GM10248 (cell line): ENCODE measurements at regions not wholly inside any gene's neighbourhood (a gene's known extent, or its start where the extent isn't known, plus 50 kb on each side); places are given as distances from the start of the nearest gene placed in this dataset.

Source experiments
- CTCF ChIA-PET: fragments of 300-600 bp; sonication (Branson Sonifier 250); formaldehyde crosslinking; extraction: SDS; loops from one replicate; lab custom pipeline; 2021; ENCODE audit warnings: antibody characterized with exemption; lab: Yijun Ruan, JAX
- POLR2A ChIA-PET: fragments of 350-650 bp; sonication (Branson Sonifier 250); formaldehyde crosslinking; extraction: SDS; loops from one replicate; lab custom pipeline; 2020; ENCODE audit warnings: antibody characterized with exemption; lab: Yijun Ruan, JAX
- DNase-seq: peaks from one replicate; pipeline ENCODE4 v3.0.0; 2012; ENCODE audit errors: extremely low spot score
- TF ChIP-seq, protein P1 (sequence below): IDR thresholded peaks from 2 replicates; pipeline ENCODE4 v1.5.1; 2012; ENCODE audit warnings: mild to moderate bottlenecking, low read depth; ENCODE audit errors: extremely low read depth, missing control alignments, control extremely low read depth

DNA sequence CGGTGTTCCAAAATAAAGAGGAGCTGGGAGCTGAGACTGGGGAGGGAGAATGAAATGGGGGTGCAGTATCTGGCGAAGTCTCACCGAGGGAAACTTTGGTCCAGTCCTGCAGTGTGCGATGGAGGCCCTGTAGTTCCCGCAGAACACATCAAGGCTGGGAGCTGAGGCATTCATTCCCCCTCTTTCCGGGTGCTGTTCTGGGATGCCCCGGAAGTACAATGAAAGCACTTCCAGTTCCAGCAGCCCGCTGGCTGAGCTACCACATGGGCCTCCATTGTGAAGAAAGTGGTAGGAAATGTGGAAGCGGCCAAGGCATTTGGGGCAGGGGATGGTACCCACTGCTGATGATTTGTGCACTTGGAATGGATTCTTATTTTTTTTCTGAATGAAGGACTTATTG is 560.7 kb downstream of the GLRX3 start:
- ChIA-PET CTCF (interaction anchor here (1.4 kb wide), 1 partner anchor 67 kb away, joined by 3 read pairs; no protein-coding TSS in a partner anchor), POLR2A (no interaction called here)
- no peak for DNase-seq
- TF ChIP-seq, protein P1, sequence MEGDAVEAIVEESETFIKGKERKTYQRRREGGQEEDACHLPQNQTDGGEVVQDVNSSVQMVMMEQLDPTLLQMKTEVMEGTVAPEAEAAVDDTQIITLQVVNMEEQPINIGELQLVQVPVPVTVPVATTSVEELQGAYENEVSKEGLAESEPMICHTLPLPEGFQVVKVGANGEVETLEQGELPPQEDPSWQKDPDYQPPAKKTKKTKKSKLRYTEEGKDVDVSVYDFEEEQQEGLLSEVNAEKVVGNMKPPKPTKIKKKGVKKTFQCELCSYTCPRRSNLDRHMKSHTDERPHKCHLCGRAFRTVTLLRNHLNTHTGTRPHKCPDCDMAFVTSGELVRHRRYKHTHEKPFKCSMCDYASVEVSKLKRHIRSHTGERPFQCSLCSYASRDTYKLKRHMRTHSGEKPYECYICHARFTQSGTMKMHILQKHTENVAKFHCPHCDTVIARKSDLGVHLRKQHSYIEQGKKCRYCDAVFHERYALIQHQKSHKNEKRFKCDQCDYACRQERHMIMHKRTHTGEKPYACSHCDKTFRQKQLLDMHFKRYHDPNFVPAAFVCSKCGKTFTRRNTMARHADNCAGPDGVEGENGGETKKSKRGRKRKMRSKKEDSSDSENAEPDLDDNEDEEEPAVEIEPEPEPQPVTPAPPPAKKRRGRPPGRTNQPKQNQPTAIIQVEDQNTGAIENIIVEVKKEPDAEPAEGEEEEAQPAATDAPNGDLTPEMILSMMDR: no peak

DNA sequence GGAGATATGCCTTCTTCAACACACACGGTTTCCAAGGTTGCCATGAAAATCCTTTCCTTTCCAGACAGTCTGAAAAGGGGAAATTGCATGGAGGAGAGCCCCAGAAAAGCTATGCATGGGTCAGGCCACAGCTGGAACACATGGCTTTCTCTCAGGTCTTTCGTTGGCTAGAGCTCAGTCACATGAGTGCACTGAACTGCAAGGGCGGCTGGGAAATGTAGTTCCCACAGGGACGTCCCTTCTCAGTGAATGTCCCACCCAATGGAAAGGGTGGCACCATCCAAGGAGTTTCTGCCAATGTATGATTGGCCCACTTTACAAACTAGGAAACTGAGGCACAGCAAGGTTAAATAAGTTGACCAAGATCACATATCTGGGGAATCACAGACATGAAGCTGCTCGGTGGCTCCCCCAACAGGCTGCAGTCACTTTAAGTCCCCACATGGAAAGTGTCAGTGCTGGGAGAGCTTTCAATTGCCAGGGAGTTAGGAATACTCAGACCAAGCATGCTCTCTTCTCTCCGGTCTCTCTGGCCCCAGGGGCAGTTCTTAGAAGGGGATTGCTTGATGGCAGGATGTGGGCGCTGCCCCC is 571.3 kb downstream of the GLRX3 start:
- TF ChIP-seq, protein P1: no peak
- POLR2A ChIA-PET: no interaction called here
- CTCF ChIA-PET: no interaction called here
- DNase-seq: no peak

DNA sequence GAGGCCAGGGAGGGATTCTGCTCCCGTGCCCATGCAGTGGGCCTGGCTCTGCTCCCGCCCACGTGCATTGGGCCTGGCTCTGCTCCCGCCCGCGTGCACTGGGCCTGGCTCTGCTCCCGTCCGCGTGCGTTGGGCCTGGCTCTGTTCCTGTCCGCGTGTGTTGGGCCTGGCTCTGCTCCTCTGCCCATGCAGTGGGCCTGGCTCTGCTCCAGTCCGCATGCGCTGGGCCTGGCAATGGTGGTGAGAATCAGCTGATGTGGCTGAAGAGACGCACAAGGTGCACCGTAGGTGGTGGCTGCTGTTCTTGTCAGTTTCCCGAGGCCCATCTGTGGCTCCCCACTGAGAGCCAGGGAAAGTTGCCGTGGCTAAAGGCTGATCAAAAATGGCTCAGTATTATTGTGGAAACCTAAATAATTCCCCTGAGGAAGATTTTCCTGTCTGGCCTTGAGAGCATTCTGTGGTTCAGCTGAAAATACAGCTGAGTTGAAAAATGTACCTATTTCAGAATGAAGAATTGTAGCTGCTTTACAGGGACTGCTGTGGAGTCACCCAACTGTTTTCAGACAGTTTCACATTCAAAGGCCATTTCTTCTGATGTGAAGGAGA is 572.4 kb downstream of the GLRX3 start:
- ChIA-PET POLR2A (no interaction called here), CTCF (no interaction called here)
- no peak for DNase-seq
- TF ChIP-seq, protein P1: no peak

DNA sequence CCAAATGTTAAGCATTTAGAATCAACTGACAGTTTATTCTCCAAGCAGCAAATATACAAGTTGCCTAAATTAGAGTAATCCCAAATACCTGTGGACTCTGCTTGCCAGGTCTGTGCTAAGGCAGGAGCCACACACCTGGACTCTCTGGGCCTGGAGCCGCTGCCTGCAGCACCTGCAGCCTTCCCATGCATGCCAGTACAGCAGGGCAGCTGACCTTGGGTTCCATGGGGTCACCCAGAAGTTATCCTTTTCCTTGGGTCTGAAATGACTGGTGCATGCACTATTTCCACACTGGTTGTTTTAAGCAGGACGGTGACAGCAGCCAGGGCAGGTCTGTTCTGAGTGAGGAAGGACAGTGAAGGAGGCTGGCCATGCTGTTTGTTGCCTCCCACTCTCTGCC is 573.2 kb downstream of the GLRX3 start:
- ChIA-PET POLR2A (no interaction called here), CTCF (no interaction called here)
- TF ChIP-seq, protein P1: no peak
- DNase-seq: no peak

DNA sequence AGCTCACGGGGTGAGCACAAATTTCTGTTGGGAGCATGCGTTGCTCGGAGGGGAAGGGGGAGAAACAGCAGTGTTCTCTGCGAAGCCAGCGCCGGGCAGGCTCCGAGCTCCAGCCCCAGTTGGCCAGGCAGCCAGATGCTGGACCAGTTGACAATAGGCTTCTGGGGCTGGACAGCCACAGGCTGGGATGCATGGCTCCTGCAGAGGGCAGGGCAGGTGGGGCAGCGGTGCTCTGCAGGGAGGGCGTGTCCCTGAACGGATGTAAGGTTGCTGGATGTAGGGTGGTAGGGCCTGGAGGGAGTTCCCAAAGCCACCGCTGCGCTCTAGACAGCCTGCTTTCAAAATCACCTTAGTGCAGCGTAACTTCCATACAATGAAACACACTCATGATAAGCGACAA is 574.9 kb downstream of the GLRX3 start:
- no peak for DNase-seq
- POLR2A ChIA-PET: no interaction called here
- CTCF ChIA-PET: no interaction called here
- TF ChIP-seq, protein P1: no peak

DNA sequence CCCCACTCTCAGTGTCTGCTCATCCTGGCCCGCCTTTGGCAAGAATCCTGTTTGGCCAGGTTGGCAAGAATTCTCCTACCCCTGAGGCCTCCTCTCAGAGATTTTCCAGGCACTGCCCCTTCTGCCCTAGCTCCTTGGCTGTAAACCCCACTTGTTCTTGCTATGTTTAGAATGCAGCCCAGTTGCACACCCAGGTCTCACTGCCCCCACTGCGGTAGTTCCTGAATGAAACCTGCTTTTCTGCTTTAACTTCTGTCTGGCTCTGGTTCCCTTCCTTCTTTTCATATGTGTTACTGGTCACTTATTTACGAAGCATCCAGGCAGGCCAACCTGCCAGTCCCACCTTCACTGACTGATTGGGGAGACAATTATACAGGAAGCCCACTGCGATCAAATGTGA is 576.9 kb downstream of the GLRX3 start:
- CTCF ChIA-PET: no interaction called here
- POLR2A ChIA-PET: no interaction called here
- TF ChIP-seq, protein P1: no peak
- DNase-seq: no peak
